ENCODE measurements at regions not wholly inside any gene's neighbourhood (a gene's known extent, or its start where the extent isn't known, plus 50 kb on each side); places are given as distances from the start of the nearest gene placed in this dataset.

GRCh38 chr10:78865538-78865875 is 203.3 kb upstream of the ZMIZ1 start:
- no peak for TF ChIP-seq SP1 (IDR thresholded peaks at IDR 0.05; ENCODE audit: low read depth)
- no peak for TF ChIP-seq CTCF (IDR thresholded peaks at IDR 0.05 in 2 of 3, conservative IDR thresholded peaks at IDR 0.05 in 1 of 3; ENCODE audit: borderline replicate concordance in 1 of 3, insufficient read depth in 1 of 3, low read depth in 2 of 3, low read length in 2 of 3)
- no peak for TF ChIP-seq JUND (IDR thresholded peaks at IDR 0.05)
- TF ChIP-seq YY1 (IDR thresholded peaks at IDR 0.05; ENCODE audit: extremely low read depth, insufficient replicate concordance, low read depth, low read length) = no peak
- no peak for TF ChIP-seq MAX (IDR thresholded peaks at IDR 0.05)
- TF ChIP-seq POLR2AphosphoS5 (IDR thresholded peaks at IDR 0.05; ENCODE audit: low read depth, low read length) = no peak
- no peak for TF ChIP-seq POLR2A (IDR thresholded peaks at IDR 0.05; ENCODE audit: borderline replicate concordance, extremely low read depth, insufficient read depth, insufficient read length)
- TF ChIP-seq REST (IDR thresholded peaks at IDR 0.05; ENCODE audit: low read depth) = no peak
- TF ChIP-seq EZH2 (IDR thresholded peaks at IDR 0.05) = no peak
- no peak for TF ChIP-seq EGR1 (IDR thresholded peaks at IDR 0.05; ENCODE audit: low read depth)

All from HCT116 (cell line).